C4-2B (cell line): ENCODE measurements at regions not wholly inside any gene's neighbourhood (a gene's known extent, or its start where the extent isn't known, plus 50 kb on each side); places are given as distances from the start of the nearest gene placed in this dataset.

Source experiments
- H3K27ac ChIP-seq: fragments of 450-650 bp; 2 replicates; pipeline ENCODE4 v1.5.1; 2017
- ZFX ChIP-seq: fragments of 450-650 bp; IDR thresholded peaks from 2 replicates; pipeline ENCODE4 v1.6.1; 2017
- TF ChIP-seq, protein P1 (sequence below): fragments of 450-650 bp; conservative IDR thresholded peaks from 2 replicates; pipeline ENCODE4 v1.5.1; 2017; ENCODE audit warnings: mild to moderate bottlenecking

DNA sequence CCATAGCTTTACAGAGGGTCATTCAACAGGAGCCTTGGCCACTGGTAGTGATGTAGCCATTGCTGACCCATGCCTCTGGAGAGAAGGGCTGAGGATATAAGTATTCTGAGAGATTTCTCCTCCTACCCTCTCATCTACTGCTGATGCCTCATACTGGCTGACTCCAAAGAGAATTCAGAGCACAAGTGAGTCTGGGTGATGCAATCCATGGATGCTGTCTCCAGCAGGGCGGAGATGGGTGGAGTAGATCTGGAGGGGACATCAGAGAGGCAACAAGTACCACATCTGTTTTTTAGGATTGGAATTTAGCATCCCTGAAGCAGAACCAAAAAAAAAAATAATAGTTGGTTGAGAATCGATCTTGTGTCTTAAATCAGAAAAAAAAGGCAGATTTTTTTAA, 705.7 kb upstream of the CELF2 start:
- TF ChIP-seq, protein P1, sequence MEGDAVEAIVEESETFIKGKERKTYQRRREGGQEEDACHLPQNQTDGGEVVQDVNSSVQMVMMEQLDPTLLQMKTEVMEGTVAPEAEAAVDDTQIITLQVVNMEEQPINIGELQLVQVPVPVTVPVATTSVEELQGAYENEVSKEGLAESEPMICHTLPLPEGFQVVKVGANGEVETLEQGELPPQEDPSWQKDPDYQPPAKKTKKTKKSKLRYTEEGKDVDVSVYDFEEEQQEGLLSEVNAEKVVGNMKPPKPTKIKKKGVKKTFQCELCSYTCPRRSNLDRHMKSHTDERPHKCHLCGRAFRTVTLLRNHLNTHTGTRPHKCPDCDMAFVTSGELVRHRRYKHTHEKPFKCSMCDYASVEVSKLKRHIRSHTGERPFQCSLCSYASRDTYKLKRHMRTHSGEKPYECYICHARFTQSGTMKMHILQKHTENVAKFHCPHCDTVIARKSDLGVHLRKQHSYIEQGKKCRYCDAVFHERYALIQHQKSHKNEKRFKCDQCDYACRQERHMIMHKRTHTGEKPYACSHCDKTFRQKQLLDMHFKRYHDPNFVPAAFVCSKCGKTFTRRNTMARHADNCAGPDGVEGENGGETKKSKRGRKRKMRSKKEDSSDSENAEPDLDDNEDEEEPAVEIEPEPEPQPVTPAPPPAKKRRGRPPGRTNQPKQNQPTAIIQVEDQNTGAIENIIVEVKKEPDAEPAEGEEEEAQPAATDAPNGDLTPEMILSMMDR: no peak
- no peak for TF ChIP-seq ZFX
- no peak overlapping the region for H3K27ac ChIP-seq

DNA sequence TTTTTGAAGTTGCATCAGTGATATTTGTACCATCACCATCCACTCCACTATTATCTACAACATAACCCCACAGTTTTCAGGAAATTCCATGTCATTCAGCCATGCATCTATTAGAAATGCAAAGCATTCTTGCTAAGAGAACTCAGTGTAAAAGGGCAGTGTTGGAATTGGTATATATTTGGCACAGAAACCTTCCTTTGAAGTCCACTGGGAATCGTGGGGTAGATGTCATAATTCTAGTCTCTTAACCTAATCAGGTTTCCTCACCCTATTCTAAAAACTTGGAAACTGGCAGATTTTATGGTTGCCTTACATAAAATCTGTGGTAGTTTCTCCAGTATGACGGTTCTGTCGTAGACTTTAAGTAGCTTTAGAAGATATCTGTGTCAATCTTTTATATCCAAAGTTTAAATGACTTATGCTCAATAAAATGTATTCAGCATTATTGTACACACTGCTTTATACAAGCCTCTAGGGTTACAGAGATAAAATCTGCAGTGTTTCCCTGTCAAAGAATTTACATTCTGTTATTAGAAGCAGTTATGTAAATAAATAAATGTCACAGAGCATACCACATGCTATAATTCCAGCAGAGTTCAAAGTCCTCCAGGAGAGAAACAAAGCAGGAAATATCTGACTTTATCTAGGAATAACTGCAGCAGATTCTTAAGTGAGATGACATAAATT, 704.4 kb upstream of the CELF2 start:
- TF ChIP-seq, protein P1: no peak
- TF ChIP-seq ZFX: no peak
- H3K27ac ChIP-seq: no peak overlapping the region

DNA sequence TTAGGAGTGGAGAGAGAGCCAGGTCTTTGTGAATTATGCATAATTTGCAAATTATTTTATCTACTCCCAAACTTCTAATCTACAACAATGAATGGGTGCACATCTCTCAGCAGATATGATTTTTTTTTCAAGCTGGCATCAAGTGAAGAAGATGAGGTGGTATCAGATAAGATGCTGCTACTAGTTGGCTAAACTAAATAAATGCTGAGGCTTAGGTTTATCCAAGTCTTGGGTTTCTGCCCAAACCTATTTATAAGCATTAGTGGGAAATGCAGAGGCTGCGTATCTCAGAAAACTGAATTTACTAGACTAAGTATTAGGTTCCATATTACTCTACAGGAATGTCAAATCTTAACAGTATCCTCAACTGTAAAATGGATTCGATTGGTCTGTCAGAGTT, 703.0 kb upstream of the CELF2 start:
- H3K27ac ChIP-seq: no peak overlapping the region
- TF ChIP-seq ZFX: no peak
- TF ChIP-seq, protein P1: no peak

DNA sequence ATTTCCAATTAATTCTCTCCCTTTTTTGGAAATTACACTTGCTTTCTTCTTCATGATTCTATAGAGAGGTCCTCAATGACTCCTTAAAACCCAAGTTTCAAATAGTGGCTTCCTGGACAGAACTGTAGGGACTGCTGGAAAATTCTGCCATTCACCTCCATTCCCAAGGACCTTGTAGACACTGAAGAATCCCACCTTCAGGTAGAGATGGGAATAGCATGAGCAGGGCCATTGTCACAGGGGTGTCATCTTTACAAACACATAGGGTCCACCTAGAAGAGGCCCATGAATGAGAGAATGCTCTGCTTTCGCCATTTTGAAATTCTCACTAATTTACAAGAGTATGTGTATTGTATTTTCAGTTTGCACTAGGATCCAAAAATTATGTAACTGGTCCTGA, 701.7 kb upstream of the CELF2 start:
- TF ChIP-seq, protein P1: no peak
- H3K27ac ChIP-seq: no peak overlapping the region

DNA sequence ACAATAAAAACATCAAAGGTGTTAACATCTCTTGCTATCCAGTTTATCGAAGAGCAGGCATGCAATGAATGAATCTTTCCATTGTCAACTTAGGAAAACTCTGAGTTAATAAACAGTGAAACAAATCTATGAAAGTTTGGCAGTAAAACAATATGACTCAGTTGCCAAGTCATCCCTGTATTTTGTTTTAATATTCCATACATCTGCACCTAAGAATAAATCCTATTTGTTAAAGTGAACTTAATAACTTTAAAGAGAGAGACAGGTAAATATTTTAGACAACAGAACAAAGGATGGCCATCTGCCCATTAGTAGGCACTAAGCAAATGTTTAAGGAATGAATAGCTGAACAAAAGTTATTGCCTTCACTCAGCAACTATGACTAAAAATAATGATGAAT, 700.5 kb upstream of the CELF2 start:
- TF ChIP-seq ZFX: no peak
- TF ChIP-seq, protein P1: no peak
- H3K27ac ChIP-seq: no peak overlapping the region

DNA sequence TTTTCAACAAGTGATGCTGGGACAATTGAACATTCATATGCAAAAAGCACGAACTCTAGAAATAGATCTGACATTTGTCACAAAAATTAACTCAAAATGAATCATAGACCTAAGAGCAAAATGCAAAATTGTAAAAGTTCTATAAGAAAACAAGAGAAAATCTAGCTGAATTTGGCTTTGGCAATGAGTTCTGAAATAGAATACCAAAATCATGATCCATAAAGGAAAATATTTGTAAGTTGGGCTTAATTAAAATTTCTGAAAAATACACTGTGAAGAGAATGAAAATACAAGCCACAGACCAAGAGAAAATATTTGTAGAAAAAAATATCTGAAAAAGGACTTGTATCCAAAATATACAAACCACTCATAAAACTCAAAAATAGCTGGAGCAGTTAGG, 698.8 kb upstream of the CELF2 start:
- TF ChIP-seq ZFX: no peak
- TF ChIP-seq, protein P1: no peak
- H3K27ac ChIP-seq: no peak overlapping the region

DNA sequence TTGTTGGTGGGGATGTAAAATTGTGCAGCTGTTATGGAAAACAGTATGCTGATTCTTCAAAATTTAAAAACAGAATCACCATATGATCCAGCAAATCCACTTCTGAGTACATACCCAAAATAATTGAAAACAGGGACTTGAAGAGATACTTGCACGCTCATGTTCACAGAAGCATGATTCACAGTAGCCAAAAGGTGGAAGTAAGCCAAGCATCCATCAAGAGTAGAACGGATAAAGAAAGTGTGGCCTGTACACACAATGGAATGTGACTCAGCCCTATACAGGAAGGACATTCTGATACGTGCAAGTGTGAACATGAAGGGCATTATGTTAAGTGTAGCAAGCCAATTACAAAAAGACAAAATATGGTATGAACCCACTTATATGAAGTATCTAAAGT, 696.7 kb upstream of the CELF2 start:
- TF ChIP-seq ZFX: no peak
- TF ChIP-seq, protein P1: no peak
- no peak overlapping the region for H3K27ac ChIP-seq
